Peyer's patch (tissue), 4 donors: ENCODE measurements at regions not wholly inside any gene's neighbourhood (a gene's known extent, or its start where the extent isn't known, plus 50 kb on each side); places are given as distances from the start of the nearest gene placed in this dataset.

ENCODE experiments used
- POLR2A ChIP-seq, 2 donors: fragments of 450-650 bp; IDR thresholded peaks; one replicate each; pipeline ENCODE4 v1.5.1; 2017; ENCODE audit warnings: antibody characterized with exemption in 2 of 2, mild to moderate bottlenecking in 2 of 2, moderate library complexity in 2 of 2
- TF ChIP-seq, protein P1 (sequence below), 6 experiments: fragments of 450-650 bp in 4 of 6; fragments of 200-600 bp in 2 of 6; sonication (generic) in 1 of 6; IDR thresholded peaks; one replicate each; pipeline ENCODE4 v1.5.1; 2017 to 2019; ENCODE audit warnings: antibody characterized with exemption in 6 of 6, mild to moderate bottlenecking in 3 of 6, moderate library complexity in 1 of 6

DNA sequence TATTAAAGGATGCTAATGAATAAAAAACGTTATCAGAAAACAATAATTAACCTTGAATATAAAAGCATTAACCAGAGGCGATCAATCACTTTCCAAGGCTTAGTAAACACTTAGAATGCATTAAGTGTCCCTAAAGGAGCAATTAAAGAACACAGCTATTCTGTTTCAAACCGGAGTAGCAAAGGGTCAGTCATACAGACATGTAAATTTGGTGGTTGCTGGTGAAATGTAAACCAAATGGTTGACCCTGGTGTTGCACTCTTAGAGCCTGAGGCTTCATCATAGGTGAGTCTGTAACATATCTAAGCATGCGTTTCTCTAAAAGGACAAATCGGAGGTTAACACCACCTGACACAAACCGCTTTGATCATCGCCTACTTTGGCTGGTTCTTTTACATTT, 1280.1 kb downstream of the TYW1 start:
- TF ChIP-seq, protein P1, sequence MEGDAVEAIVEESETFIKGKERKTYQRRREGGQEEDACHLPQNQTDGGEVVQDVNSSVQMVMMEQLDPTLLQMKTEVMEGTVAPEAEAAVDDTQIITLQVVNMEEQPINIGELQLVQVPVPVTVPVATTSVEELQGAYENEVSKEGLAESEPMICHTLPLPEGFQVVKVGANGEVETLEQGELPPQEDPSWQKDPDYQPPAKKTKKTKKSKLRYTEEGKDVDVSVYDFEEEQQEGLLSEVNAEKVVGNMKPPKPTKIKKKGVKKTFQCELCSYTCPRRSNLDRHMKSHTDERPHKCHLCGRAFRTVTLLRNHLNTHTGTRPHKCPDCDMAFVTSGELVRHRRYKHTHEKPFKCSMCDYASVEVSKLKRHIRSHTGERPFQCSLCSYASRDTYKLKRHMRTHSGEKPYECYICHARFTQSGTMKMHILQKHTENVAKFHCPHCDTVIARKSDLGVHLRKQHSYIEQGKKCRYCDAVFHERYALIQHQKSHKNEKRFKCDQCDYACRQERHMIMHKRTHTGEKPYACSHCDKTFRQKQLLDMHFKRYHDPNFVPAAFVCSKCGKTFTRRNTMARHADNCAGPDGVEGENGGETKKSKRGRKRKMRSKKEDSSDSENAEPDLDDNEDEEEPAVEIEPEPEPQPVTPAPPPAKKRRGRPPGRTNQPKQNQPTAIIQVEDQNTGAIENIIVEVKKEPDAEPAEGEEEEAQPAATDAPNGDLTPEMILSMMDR (IDR thresholded peaks at IDR 0.05): no peak
- TF ChIP-seq POLR2A (IDR thresholded peaks at IDR 0.05): no peak
